Right renal cortex interstitium (tissue), 3 donors: ENCODE measurements at regions not wholly inside any gene's neighbourhood (a gene's known extent, or its start where the extent isn't known, plus 50 kb on each side); places are given as distances from the start of the nearest gene placed in this dataset.

Source experiments
- DNase-seq, 3 donors: peaks; one replicate each; pipeline ENCODE4 v3.0.0-alpha.2; 2013; ENCODE audit warnings: low read depth in 3 of 3, low spot score in 2 of 3

DNA sequence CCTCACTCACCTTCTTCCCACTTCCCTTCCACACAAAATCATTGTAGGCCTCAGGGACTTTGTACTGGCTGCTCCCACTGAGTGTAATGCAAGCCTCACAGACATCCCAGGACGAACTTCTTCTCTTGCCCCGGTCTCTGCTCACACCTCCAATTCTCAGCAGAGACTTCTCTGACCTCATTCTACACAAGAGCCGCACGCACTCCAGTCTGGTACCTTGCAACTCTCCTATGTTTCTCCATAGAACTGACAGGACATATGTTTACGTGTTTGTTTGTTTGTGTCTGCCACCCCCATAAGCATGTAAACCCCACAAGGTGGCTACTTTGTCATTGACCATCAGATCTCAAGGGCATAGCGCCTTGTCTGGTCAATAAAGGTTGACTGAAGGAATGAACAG, 350.8 kb downstream of the AJAP1 start:
- DNase-seq: no peak

DNA sequence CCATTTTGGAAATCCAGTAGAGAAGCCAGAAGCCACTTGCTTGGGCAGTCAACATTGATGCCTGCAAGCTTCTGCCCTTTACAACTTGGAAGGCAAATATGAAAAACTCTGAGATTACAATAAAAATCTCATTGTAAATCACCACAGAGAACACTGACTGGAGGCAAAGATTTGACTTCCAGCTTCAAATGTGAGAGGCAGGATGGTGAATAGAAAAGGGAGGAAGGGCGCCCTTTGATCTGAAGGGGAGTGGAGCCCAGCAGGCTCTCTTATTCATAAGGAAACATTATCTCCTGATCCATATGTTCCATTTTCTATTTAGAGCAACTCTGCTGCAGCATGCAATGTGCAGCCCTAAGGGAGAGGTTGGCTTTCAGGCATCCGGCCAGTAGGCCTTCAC, 348.3 kb downstream of the AJAP1 start:
- no peak for DNase-seq

DNA sequence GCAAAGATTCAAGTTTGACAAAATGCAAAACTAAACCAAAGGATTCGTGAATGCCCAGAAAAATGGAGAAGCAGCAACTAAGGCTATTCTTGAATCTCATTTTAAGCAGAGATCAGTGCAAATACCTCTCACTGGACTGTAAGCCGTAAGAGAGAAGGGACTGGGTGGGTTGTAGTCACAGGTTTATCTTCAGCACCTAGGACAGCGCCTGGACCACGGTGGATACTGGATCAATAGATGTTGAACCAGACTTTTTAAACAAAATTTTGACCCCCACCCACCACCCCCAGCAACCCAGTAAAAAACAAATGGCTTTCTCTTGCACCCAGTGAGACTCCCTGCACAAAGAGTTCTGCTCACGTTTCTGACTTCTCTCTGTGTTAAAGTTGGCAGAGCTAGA, 347.1 kb downstream of the AJAP1 start:
- no peak for DNase-seq

DNA sequence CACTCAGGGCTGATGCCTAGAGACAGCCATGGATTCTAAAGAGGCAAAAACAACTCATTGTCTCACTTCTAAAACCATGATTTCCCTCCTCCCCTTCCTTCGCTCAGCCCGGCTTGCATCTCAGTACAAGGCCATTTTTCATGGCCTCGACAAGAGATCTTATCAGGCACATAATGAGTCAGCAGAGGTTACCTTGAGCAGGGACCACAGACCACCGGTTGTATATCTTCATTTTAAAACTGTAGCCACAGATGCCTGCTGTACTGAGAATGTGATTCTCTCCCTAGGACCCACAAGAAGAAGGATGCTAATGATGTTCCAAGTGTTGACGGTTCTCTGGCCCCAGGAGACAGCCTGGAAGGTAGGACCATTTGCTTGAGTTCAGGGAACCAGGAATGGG, 331.9 kb downstream of the AJAP1 start:
- DNase-seq: no peak

DNA sequence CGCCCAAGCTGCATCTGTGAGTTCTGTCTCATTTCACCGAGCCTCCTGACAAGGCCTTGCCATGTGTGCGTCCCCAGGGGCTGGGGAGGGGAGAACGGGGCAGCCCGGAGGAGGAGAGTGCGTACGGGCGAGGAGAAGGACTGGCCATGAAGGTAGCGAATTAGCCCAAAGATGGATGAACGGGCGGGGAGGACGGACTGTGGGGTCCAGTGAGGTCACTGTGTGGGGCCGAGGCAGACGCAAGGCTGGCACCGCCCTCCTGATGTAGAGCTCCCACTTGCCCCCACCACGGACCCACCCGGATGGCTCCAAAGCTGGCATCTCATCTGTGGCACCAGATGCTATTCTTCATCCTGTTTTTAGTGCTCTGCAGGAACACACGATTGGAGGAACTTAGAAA, 330.4 kb downstream of the AJAP1 start:
- DNase-seq: no peak

DNA sequence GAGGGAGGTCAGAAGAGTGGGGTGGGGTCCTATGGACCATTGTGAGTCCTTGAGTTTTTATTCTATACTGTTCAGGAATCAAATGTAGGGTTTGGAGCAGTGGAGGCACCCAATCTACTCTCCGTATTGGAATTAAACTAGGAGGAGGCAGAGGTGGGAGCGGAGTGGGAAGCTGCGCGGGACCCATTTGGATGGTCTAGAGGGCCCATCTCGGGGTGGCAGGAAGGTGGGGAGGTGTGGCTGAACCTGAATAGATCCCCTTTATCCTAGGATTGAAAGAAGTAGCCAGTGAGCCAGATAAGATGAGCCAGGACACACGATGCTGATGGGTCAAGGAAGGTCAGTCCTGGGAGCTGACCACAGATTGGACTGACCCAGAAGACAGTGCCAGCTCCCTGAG, 325.8 kb downstream of the AJAP1 start:
- DNase-seq: no peak

DNA sequence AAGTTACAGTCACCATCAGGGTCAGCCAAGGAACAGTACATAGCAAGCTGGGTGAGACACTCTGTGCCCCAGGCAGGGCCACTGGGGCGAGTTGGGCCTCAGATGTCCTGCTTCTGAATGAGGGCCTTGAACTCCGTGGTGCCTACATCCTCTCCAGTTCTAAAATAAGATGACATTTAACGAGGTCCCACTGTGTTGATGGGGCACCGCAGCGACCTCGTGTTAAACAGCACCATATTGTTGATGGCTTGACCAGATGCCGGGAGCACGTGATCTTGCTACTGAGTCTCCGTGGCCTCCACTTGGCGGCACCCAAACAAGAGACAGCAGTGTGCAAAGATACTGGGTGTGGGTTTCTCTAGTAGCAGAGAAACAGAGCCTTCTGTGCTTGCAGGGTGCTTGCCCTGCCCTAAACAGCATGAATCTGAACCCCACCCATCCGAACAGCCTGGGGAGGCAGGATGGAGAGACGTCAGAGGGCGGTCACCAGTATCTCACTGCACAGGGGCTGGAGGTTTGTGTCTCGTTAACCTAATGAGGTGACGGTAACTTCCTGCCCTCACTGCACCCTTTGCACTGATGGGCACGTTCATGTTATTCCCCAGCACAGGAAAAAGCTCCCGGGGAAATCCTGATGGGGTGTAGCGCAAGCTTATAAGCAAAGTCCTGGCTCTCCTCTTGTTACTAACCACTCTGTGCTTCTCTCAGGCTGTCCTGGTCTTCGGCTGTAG, 324.4 kb downstream of the AJAP1 start:
- no peak for DNase-seq

DNA sequence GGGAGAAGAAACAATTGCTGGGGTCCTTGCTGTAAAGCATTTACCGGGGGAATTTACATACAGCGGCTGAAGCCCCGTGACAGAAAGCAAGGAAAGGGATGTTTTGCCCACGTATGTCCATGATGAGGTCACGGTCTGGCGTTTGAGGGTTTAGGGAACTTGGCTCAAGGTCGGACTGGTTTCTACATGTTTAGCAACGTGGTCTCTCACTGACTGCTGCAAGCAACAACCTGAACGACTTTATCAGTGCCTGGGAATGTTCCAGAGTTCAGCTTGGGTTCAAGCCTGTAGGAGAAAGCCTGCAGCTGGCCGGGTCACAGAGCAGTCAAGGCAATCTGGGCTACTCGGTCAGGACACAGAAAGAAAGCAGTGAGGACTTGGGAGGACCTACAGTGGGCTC, 323.3 kb downstream of the AJAP1 start:
- DNase-seq: no peak

DNA sequence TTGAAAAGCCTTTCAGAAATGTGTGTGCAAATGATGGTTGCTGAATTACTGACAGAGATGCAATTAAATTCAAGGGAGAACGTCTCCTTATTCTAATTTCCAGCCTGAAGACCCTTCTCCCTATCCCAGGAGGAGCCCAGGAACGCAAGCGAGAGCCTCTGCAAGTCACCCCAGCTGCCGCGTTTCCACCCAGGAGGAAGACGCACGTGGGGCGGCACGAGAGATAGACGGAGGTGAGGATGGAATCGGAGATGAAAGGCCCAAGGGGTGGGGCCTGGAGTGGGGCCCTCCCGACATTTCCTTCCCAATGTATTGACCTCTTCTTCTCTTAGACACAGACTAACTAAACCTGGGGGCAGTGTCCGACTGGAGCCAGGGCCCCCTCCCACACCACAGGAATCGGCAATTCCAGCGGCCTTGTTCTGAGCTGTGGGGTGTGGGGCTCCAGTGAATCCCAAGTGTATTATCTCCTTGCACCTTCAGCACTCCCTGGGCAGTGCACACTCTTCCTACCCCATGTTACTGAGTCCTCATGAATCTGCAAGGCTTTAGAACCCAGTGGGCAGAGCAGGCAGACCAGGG, 322.5 kb downstream of the AJAP1 start:
- no peak for DNase-seq

DNA sequence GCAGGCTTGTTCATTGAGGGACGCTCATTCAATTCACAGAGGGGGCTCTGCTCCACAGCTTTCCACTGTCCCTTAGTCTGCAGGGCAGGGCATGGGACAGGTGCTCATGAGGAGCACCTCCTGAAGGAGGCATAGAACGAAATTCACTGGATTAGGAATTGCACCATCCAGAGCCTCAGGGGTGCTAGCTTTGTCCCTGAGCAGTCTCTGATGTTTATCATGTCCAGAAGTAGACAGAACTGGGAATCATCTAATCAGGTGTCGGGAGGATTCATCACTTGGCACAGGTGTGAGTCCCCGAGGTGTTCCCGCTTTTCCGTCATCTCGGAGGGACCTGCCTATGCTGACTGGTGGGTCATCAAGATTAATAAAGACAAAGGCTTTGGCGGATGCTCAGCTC, 321.4 kb downstream of the AJAP1 start:
- DNase-seq: no peak

DNA sequence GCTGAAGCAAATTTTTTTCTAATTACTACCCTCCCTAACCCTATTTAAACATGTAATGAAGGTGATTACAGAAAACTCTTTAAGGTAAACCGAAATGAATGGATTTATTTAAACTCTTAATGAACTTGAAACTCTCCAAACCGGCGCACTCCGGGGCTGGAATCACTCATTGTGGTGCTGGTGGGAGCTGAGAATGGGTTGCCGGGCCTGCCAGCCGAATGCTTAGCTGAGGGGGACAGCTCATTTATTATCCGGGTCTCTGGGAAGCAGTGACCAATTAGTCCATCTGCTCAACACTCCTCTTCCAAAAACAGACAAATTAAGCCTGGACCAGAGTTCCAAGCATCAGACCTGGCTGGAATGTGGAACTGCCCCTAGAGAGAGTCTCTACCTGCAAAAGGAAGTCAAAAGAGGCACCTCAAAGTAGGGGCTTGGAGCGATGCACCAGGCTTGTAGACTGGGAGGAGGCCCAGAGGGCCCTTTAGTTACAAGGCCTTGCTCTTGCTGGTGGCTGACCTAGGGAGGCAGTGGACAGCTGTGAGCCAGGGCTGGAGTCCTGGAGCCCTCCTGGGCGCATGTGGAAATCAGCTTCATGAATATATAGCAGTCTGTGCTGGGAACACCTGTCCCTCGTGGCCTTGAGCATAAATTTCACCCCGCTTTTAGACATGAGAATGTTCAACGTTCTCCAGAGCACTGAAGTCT, 320.7 kb downstream of the AJAP1 start:
- DNase-seq: no peak

DNA sequence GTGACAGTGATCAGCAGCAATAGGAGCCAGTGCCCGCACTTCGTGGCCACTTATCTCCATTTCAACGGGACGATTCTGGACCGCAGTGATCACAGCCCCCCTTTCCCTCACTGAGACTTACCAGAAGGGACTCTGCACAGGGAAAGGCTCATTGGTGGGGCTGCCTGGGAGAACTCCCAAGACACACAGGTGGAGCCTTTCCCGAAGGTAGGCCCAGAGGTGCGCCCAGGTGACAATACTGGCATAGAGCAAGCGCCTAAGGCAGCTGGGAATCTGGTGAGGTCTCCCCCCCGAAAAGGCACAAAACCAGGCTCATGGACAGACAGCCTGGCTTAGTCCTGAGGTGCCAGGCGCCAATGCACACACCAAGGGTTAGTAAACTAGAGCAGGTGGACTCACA, 318.9 kb downstream of the AJAP1 start:
- no peak for DNase-seq

DNA sequence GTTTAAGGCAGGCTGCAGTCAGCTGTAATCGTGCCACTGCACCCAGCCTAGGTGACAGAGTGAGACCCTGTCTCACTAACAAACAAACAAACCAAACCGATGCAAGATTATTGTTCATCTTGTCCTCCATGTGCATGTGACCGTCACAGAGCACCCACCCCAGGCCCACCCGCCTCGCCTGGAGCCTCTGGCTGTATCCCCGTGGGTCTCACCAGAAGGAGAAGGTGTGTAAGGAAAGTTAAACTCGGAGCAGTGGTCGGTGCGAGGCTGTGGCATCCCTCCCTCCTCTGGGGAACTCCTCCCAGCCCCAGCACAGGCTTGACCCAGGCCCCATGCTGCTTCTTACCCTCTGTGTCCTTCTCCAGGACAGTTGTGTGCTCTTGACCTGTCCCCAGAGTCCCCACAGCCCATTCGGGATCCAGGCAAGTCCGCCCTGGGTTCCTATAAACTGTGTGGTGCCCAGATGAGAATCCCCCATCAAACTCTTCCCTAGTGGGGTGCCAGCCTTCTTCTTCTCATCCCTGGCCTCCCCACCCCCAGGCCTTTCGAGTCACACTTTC, 318.4 kb downstream of the AJAP1 start:
- no peak for DNase-seq

DNA sequence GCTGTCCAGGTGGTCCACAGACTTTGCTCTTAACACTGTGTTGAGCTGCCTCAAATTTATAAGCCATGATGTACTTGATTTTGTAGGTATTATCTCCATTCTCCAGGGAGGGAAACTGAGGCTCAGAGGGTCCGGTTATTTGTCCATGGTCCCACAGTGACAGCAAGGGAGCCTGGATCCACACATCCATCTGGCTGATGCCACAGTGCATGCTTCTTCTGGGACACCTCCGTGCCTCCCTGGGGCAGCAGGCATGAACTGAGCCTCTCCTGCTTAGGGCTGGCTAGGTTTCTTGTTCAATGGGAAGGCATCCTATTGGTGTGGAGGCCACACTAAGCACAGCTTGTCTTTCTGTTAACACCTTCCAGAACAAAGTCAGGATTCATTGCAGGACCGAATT, 317.3 kb downstream of the AJAP1 start:
- no peak for DNase-seq

DNA sequence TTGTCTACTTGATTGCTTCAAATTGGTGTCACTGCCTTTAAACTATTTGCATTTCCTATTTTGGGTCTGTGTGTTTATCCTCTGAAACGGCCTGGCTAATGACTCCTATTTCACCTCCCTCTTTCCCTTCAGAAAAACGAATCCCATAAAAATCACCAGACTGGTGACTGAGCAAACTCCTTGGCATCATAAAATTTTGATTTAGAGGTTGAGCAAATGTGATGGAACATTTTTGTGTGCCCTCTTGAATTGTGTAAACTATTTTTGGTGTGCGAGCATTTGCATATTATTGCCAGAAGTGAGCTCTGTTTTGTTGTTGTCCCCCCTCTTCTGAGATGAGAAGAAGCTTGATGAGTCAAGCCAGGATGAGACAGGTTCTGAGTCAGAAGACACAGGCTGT, 316.1 kb downstream of the AJAP1 start:
- no peak for DNase-seq

DNA sequence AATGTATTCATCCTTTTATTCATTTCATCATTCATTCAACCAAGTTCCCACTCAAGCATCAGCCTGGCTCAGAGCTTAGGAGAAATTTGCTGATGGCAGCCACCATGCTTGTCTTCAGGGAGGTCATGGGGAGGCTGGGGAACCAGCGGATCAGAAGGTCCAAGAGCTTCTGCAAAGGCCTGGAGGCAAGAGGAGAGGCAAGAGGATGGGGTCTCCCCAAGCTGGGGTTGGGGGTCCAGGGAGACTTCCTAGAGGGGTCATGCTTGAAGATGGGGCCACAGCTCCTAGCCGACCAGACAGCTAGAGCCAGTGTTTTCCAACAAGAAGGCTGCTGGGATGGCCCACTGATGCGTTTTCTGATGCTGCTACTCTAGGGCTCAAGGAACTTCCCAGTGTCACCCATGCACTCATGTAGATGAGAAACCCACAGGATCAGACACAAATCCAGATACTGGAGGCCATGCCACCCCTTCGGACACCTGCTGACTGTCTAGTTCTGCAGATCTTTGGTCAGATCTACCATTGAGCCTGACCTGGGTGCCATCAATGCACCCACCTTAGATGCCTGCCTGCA, 315.2 kb downstream of the AJAP1 start:
- no peak for DNase-seq

DNA sequence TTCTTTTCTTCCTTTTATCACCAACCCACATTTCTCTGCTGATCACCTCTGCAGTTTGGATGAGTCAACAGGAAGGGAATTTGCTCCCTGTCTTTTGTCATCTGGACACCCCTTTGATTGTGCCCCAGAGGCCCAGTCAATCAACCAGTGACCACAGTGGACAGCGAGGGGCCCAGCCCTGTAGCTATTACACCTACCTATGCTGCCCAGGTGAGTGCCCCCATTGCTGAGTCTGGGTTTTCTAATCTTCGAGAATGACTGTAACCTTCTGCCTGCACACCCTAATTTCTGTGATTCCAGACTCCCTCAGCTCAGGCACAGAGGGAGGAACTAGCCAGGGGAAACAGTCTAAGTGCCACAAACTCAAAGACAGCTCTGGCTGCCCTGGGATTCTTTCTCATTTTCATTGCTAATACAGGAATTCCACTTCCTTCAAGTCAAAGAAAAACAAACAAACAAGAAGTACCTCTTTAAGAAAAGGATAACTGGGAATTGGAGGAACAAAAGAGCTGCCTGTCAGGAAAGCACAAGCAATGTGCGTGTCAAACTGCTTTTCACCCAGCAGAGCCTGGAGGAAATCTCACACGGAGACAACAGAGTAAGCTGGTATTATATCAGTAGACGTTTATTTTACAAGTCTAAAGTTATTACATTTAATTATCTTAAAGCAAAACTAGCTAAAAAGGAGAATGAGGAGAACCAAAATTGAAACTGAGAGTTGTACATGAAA, 311.1 kb downstream of the AJAP1 start:
- DNase-seq: no peak

DNA sequence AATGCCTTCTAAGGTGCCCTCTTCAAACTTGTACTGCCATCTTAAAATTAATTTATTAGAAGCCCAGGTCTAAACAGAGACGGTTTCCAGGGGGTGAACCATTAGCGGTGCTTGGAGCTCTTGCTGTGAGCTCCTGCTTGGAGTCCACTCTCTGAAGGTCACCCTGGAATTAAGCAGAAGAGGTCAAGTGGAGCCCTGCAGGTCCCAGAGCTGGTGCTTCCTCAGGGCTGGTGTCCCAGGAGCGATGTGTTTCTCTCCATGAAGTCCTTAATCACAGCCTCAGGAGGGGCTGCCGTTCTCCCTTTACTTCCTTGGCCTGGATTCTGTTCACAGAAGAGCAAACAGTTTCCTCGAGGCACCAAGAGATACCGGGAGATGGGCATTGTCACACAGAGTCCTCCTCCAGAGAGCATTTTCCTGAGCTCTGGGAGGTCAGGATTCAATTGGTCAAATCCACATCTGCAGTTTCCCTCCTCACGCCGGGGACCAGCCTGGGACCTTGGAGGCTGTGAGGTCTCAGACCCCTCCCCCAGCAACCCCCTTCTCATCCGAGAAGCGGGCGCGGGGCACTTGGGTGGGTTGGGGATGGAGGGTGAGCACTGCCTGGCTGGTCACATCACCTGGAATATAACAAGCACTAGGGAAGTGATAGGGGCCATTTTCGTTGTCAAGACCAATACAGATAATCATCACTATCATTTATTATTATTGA, 310.4 kb downstream of the AJAP1 start:
- DNase-seq: no peak

DNA sequence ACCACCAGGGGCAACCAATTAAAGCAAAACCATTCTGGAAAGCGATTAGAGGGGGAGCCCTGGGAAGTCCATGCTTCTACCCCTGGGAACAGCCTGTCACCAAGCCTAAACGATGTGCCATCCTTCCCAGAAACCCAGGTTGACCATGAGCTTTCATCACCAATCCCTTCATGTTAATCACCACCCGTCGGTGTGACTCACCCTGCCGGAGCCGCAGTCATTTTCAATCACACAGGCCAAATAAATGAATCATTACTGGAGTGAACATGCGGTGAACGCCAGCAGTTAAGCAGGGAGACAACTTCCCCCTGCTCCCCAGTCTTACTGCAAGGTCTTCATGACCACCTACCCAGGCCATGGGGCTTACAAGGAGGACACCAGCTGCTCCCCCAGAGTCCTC, 308.8 kb downstream of the AJAP1 start:
- DNase-seq: no peak

DNA sequence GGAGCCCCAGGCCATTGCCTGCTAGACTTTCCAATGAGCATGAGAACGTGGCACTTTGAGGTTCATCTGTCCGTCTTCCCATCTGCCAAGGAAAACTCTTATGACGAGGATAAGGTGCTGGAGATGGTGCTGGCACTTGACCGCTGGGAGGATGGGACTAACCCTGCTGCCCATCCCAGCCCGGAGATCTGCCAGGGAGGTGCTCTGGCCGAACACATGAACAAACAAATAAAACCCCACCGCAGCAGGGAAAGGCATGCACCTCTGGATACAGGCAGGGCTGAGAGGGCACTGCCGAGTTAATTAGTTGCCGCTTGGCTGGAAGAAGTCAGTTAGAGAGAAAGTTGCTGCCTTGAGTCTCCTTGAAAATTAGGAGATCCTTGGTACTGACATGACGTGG, 308.4 kb downstream of the AJAP1 start:
- DNase-seq: no peak
